Loucy (cell line): ENCODE measurements at regions not wholly inside any gene's neighbourhood (a gene's known extent, or its start where the extent isn't known, plus 50 kb on each side); places are given as distances from the start of the nearest gene placed in this dataset.
"Not testable (repeated sequence)": the region's sequence is repeated elsewhere in the genome, so short reads cannot be mapped to it uniquely, and the experiment has no call there.

Experiments used
- H2AFZ ChIP-seq: fragments of 200-600 bp; sonication (generic); 2 replicates; pipeline ENCODE4 v1.6.0; 2016; ENCODE audit warnings: antibody characterized with exemption, mild to moderate bottlenecking, low read length, moderate library complexity
- H3F3A ChIP-seq: fragments of 200-600 bp; 2 replicates; pipeline ENCODE4 v1.6.0; 2016; ENCODE audit warnings: antibody characterized with exemption, low read depth, mild to moderate bottlenecking
- H3K27me3 ChIP-seq: fragments of 200-600 bp; sonication (generic); 2 replicates; pipeline ENCODE4 v1.6.1; 2014; ENCODE audit warnings: low read length, mild to moderate bottlenecking; ENCODE audit not compliant: insufficient read depth, poor library complexity, severe bottlenecking
- H3K36me3 ChIP-seq: fragments of 200-600 bp; sonication (generic); 2 replicates; pipeline ENCODE4 v1.6.1; 2016; ENCODE audit warnings: low read length; ENCODE audit not compliant: insufficient read depth
- H3K4me1 ChIP-seq: fragments of 200-600 bp; sonication (generic); 2 replicates; pipeline ENCODE4 v1.5.1; 2014; ENCODE audit warnings: low read length, mild to moderate bottlenecking; ENCODE audit not compliant: insufficient read depth, poor library complexity, severe bottlenecking
- H3K4me2 ChIP-seq: fragments of 200-600 bp; sonication (generic); 2 replicates; pipeline ENCODE4 v1.6.0; 2014; ENCODE audit warnings: antibody characterized with exemption, low read length, low read depth, mild to moderate bottlenecking; ENCODE audit not compliant: poor library complexity, severe bottlenecking
- H3K4me3 ChIP-seq: fragments of 200-600 bp; sonication (generic); 2 replicates; pipeline ENCODE4 v1.5.1; 2014; ENCODE audit warnings: low read length, mild to moderate bottlenecking, mixed read lengths; ENCODE audit not compliant: poor library complexity, severe bottlenecking
- H3K79me2 ChIP-seq: fragments of 200-600 bp; sonication (generic); 2 replicates; pipeline ENCODE4 v1.6.1; 2014; ENCODE audit warnings: low read length; ENCODE audit not compliant: insufficient read depth
- H3K9ac ChIP-seq: fragments of 200-600 bp; sonication (generic); 2 replicates; pipeline ENCODE4 v1.6.0; 2014; ENCODE audit warnings: mild to moderate bottlenecking, low read depth, low read length, moderate library complexity; ENCODE audit not compliant: poor library complexity, severe bottlenecking
- H3K9me2 ChIP-seq: fragments of 200-600 bp; sonication (generic); replicated peaks from 2 replicates; pipeline ENCODE4 v1.6.1; 2016; ENCODE audit warnings: low read depth, low read length, mixed read lengths
- H3K9me3 ChIP-seq: fragments of 200-600 bp; sonication (generic); 2 replicates; pipeline ENCODE4 v1.6.1; 2014; ENCODE audit warnings: mild to moderate bottlenecking, antibody characterized with exemption, low read length, low read depth; ENCODE audit not compliant: insufficient read depth
- H4K20me1 ChIP-seq: fragments of 200-600 bp; sonication (generic); 2 replicates; pipeline ENCODE4 v1.6.0; 2014; ENCODE audit warnings: antibody characterized with exemption, low read length, mild to moderate bottlenecking; ENCODE audit not compliant: insufficient read depth, poor library complexity, severe bottlenecking
- CTCF ChIP-seq: fragments of 200-600 bp; sonication (generic); conservative IDR thresholded peaks from 2 replicates; pipeline ENCODE4 v1.5.1; 2014; ENCODE audit warnings: mild to moderate bottlenecking, antibody characterized with exemption, low read length
- EZH2phosphoT487 ChIP-seq: fragments of 200-600 bp; IDR thresholded peaks from 2 replicates; pipeline ENCODE4 v1.6.1; 2018; ENCODE audit warnings: antibody characterized with exemption, mild to moderate bottlenecking, moderate library complexity, borderline replicate concordance

GRCh38 chr12:90695415-90695814 is 259.6 kb downstream of the CCER1 start:
- Histone ChIP-seq H3F3A (no peaks in the 10 kb centered on the region), H3K36me3 (no peaks in the 10 kb centered on the region), H3K9ac (no peak overlapping the region), H3K4me1 (no peaks in the 10 kb centered on the region), H3K4me2 (no peak overlapping the region), H3K9me2 (no peaks in the 10 kb centered on the region), H2AFZ (no peak overlapping the region), H3K79me2 (no peaks in the 10 kb centered on the region), H3K9me3 (no peaks in the 10 kb centered on the region), H4K20me1 (no peaks in the 10 kb centered on the region), H3K27me3 (no peaks in the 10 kb centered on the region), H3K4me3 (no peak overlapping the region)
- no peak; the same call in 1 of the 2 replicates for TF ChIP-seq CTCF
- no peak for TF ChIP-seq EZH2phosphoT487

- Histone ChIP-seq H3K4me1 (no peaks in the 10 kb centered on the region), H2AFZ (no peak overlapping the region), H3K27me3 (no peaks in the 10 kb centered on the region), H3K79me2 (no peaks in the 10 kb centered on the region), H3K36me3 (no peaks in the 10 kb centered on the region), H3K4me3 (no peak overlapping the region), H4K20me1 (no peaks in the 10 kb centered on the region), H3F3A (no peaks in the 10 kb centered on the region), H3K4me2 (no peak overlapping the region), H3K9me3 (no peaks in the 10 kb centered on the region), H3K9me2 (no peaks in the 10 kb centered on the region), H3K9ac (no peak overlapping the region)
- TF ChIP-seq EZH2phosphoT487 (no peak), CTCF (no peak)
Measured at GRCh38 chr12:90690120-90690519, 264.9 kb downstream of the CCER1 start.

GRCh38 chr12:90687682-90688081 is 267.3 kb downstream of the CCER1 start:
- H3K36me3 ChIP-seq, H3K79me2 ChIP-seq, H3K9me2 ChIP-seq, H3K9ac ChIP-seq, H3K4me2 ChIP-seq, H3K4me1 ChIP-seq, H3K4me3 ChIP-seq, H2AFZ ChIP-seq, H4K20me1 ChIP-seq, H3K27me3 ChIP-seq, H3K9me3 ChIP-seq, H3F3A ChIP-seq: not testable (repeated sequence)

- no peaks in the 10 kb centered on the region for H3K27me3 ChIP-seq
- no peak overlapping the region for H3K4me3 ChIP-seq
- H3K9ac ChIP-seq = no peak overlapping the region
- no peak for TF ChIP-seq EZH2phosphoT487
- TF ChIP-seq CTCF = no peak
- no peaks in the 10 kb centered on the region for H4K20me1 ChIP-seq
- H3F3A ChIP-seq = no peaks in the 10 kb centered on the region
- no peaks in the 10 kb centered on the region for H3K9me2 ChIP-seq
- H2AFZ ChIP-seq = no peak overlapping the region
- no peaks in the 10 kb centered on the region for H3K36me3 ChIP-seq
- H3K79me2 ChIP-seq = no peaks in the 10 kb centered on the region
- no peak overlapping the region for H3K4me2 ChIP-seq
- 0 out of 2 replicates have a peak, but pooled peaks cover 3% of the 10 kb centered on the region for H3K9me3 ChIP-seq
- H3K4me1 ChIP-seq = no peaks in the 10 kb centered on the region
Measured at GRCh38 chr12:90683871-90684270, 271.1 kb downstream of the CCER1 start.
